Suprapubic skin (tissue), 4 donors: ENCODE measurements at regions not wholly inside any gene's neighbourhood (a gene's known extent, or its start where the extent isn't known, plus 50 kb on each side); places are given as distances from the start of the nearest gene placed in this dataset.

Experiments used
- DNase-seq, 2 donors: peaks; one replicate each; pipeline ENCODE4 v3.0.0-alpha.2; 2019; ENCODE audit warnings: low spot score in 2 of 2
- H3K27ac ChIP-seq: fragments of 200-600 bp; sonication (generic); one replicate; pipeline ENCODE4 v1.5.1; 2019
- H3K27me3 ChIP-seq: fragments of 200-600 bp; sonication (generic); one replicate; pipeline ENCODE4 v1.5.1; 2019
- H3K36me3 ChIP-seq: fragments of 200-600 bp; sonication (generic); one replicate; pipeline ENCODE4 v1.5.1; 2019
- H3K4me1 ChIP-seq: fragments of 200-600 bp; sonication (generic); one replicate; pipeline ENCODE4 v1.5.1; 2019
- H3K4me3 ChIP-seq: fragments of 200-600 bp; sonication (generic); one replicate; pipeline ENCODE4 v1.5.1; 2019; ENCODE audit warnings: mild to moderate bottlenecking
- H3K9me3 ChIP-seq: fragments of 200-600 bp; sonication (generic); one replicate; pipeline ENCODE4 v1.5.1; 2019
- CTCF ChIP-seq, 2 donors: fragments of 200-600 bp in 1 of 2; fragments of 450-650 bp in 1 of 2; sonication (generic) in 1 of 2; IDR thresholded peaks; one replicate each; pipeline ENCODE4 v1.5.1; 2016 to 2019; ENCODE audit warnings: antibody characterized with exemption in 2 of 2, mild to moderate bottlenecking in 1 of 2, moderate library complexity in 1 of 2
- EP300 ChIP-seq: sonication (generic); formaldehyde crosslinking; IDR thresholded peaks from one replicate; pipeline ENCODE4 v1.6.1; 2017; ENCODE audit warnings: antibody characterized with exemption
- POLR2A ChIP-seq, 2 donors: fragments of 450-650 bp; IDR thresholded peaks; one replicate each; pipeline ENCODE4 v1.6.1; 2017; ENCODE audit warnings: antibody characterized with exemption in 2 of 2, mild to moderate bottlenecking in 2 of 2, moderate library complexity in 2 of 2
- POLR2AphosphoS5 ChIP-seq, 3 donors: sonication (generic); formaldehyde crosslinking; IDR thresholded peaks; one replicate each; pipeline ENCODE4 v1.6.1; 2017; ENCODE audit warnings: antibody characterized with exemption in 3 of 3
- WGBS: methylation state at CpG from one replicate; pipeline ENCODE4 v1.1.5; 2018; 5-methylcytosine and 5-hydroxymethylcytosine counted together

GRCh38 chrY:13053501-13053900 lies 148.8 kb downstream of the DDX3Y start:
- Histone ChIP-seq H3K4me3 (no peak overlapping the region), H3K27me3 (no peaks in the 10 kb centered on the region)
- DNase-seq: no peak

GRCh38 chrY:13066372-13066771 lies 161.7 kb downstream of the DDX3Y start:
- H3K36me3 ChIP-seq: no peaks in the 10 kb centered on the region
- no peaks in the 10 kb centered on the region for H3K27me3 ChIP-seq
- no peak overlapping the region for H3K27ac ChIP-seq
- no peak for DNase-seq
- TF ChIP-seq CTCF (IDR thresholded peaks at IDR 0.05): no peak
- TF ChIP-seq POLR2A (IDR thresholded peaks at IDR 0.05): no peak
- no peak for TF ChIP-seq EP300
- TF ChIP-seq POLR2AphosphoS5 (IDR thresholded peaks at IDR 0.05): no peak
- H3K4me1 ChIP-seq: no peaks in the 10 kb centered on the region
- no peaks in the 10 kb centered on the region for H3K9me3 ChIP-seq
- H3K4me3 ChIP-seq: no peak overlapping the region

More at GRCh38 chrY:13053501-13053900, 148.8 kb downstream of the DDX3Y start:
- TF ChIP-seq EP300 (no peak), POLR2AphosphoS5 (IDR thresholded peaks at IDR 0.05) (no peak), POLR2A (IDR thresholded peaks at IDR 0.05) (no peak), CTCF (IDR thresholded peaks at IDR 0.05) (no peak)
- H3K27ac ChIP-seq: no peak overlapping the region
- no peaks in the 10 kb centered on the region for H3K36me3 ChIP-seq
- no peaks in the 10 kb centered on the region for H3K9me3 ChIP-seq
- H3K4me1 ChIP-seq: no peaks in the 10 kb centered on the region

GRCh38 chrY:13068696-13069095 lies 164.0 kb downstream of the DDX3Y start:
- Histone ChIP-seq H3K4me1 (no peaks in the 10 kb centered on the region), H3K9me3 (no peaks in the 10 kb centered on the region), H3K4me3 (no peak overlapping the region), H3K27me3 (no peaks in the 10 kb centered on the region), H3K36me3 (no peaks in the 10 kb centered on the region), H3K27ac (no peak overlapping the region)
- TF ChIP-seq POLR2A (IDR thresholded peaks at IDR 0.05) (no peak), POLR2AphosphoS5 (IDR thresholded peaks at IDR 0.05) (no peak), EP300 (no peak), CTCF (IDR thresholded peaks at IDR 0.05) (no peak)
- DNase-seq: no peak
- WGBS: no CpG with 5 or more reads among the region's 3 CpGs

- Histone ChIP-seq H3K27me3 (no peaks in the 10 kb centered on the region), H3K36me3 (no peaks in the 10 kb centered on the region), H3K9me3 (no peaks in the 10 kb centered on the region), H3K4me3 (no peak overlapping the region), H3K4me1 (no peaks in the 10 kb centered on the region), H3K27ac (no peak overlapping the region)
- no peak for DNase-seq
- no peak for TF ChIP-seq CTCF (IDR thresholded peaks at IDR 0.05)
- TF ChIP-seq POLR2A (IDR thresholded peaks at IDR 0.05): no peak
- no peak for TF ChIP-seq EP300
- TF ChIP-seq POLR2AphosphoS5 (IDR thresholded peaks at IDR 0.05): no peak
These were observed 164.4 kb downstream of the DDX3Y start for GRCh38 chrY:13069111-13069510.

- no peak for TF ChIP-seq EP300
- TF ChIP-seq POLR2A (IDR thresholded peaks at IDR 0.05): no peak
- no peak for TF ChIP-seq POLR2AphosphoS5 (IDR thresholded peaks at IDR 0.05)
- no peak for TF ChIP-seq CTCF (IDR thresholded peaks at IDR 0.05)
- no peaks in the 10 kb centered on the region for H3K36me3 ChIP-seq
- no peaks in the 10 kb centered on the region for H3K4me1 ChIP-seq
- H3K9me3 ChIP-seq: no peaks in the 10 kb centered on the region
- H3K27me3 ChIP-seq: no peaks in the 10 kb centered on the region
- DNase-seq: no peak
- no peak overlapping the region for H3K4me3 ChIP-seq
- no peak overlapping the region for H3K27ac ChIP-seq
These were observed 178.1 kb downstream of the DDX3Y start for GRCh38 chrY:13082748-13083147.
